ENCODE measurements at regions not wholly inside any gene's neighbourhood (a gene's known extent, or its start where the extent isn't known, plus 50 kb on each side); places are given as distances from the start of the nearest gene placed in this dataset.

- Histone ChIP-seq H3F3A (ENCODE audit: low read depth) (no peaks in the 10 kb centered on the region), H3K4me3 (ENCODE audit: low read length, poor library complexity, severe bottlenecking) (no peak overlapping the region), H3K27me3 (ENCODE audit: insufficient read depth, low read length, poor library complexity, severe bottlenecking) (no peaks in the 10 kb centered on the region)
Measured at GRCh38 chr22:48235744-48236143, 1473.3 kb downstream of the TBC1D22A start.

GRCh38 chr22:48234011-48234410 is 1471.6 kb downstream of the TBC1D22A start:
- Histone ChIP-seq H3K4me3 (ENCODE audit: low read length, poor library complexity, severe bottlenecking) (no peak overlapping the region), H3K9me3 (ENCODE audit: insufficient read depth, low read depth, low read length) (peaks cover 5% of the 10 kb centered on the region), H3K27me3 (ENCODE audit: insufficient read depth, low read length, poor library complexity, severe bottlenecking) (no peaks in the 10 kb centered on the region), H3K9me2 (replicated peaks; ENCODE audit: low read depth, low read length) (no peaks in the 10 kb centered on the region), H4K20me1 (ENCODE audit: insufficient read depth, low read length, poor library complexity, severe bottlenecking) (no peaks in the 10 kb centered on the region), H3F3A (ENCODE audit: low read depth) (no peaks in the 10 kb centered on the region), H3K4me2 (ENCODE audit: low read depth, low read length, poor library complexity, severe bottlenecking) (no peak overlapping the region), H3K9ac (ENCODE audit: low read depth, low read length, poor library complexity, severe bottlenecking) (no peak overlapping the region), H3K36me3 (ENCODE audit: insufficient read depth, low read length) (no peaks in the 10 kb centered on the region), H3K79me2 (ENCODE audit: insufficient read depth, low read length) (no peaks in the 10 kb centered on the region), H3K4me1 (ENCODE audit: insufficient read depth, low read length, poor library complexity, severe bottlenecking) (no peaks in the 10 kb centered on the region), H2AFZ (ENCODE audit: low read length) (no peak overlapping the region)
- TF ChIP-seq CTCF (conservative IDR thresholded peaks at IDR 0.05; ENCODE audit: low read length): no peak
- no peak for TF ChIP-seq EZH2phosphoT487 (IDR thresholded peaks at IDR 0.05; ENCODE audit: borderline replicate concordance)

More at GRCh38 chr22:48235744-48236143, 1473.3 kb downstream of the TBC1D22A start:
- Histone ChIP-seq H3K9ac (ENCODE audit: low read depth, low read length, poor library complexity, severe bottlenecking) (no peak overlapping the region), H4K20me1 (ENCODE audit: insufficient read depth, low read length, poor library complexity, severe bottlenecking) (no peaks in the 10 kb centered on the region), H3K4me2 (ENCODE audit: low read depth, low read length, poor library complexity, severe bottlenecking) (no peak overlapping the region), H3K36me3 (ENCODE audit: insufficient read depth, low read length) (no peaks in the 10 kb centered on the region), H3K9me3 (ENCODE audit: insufficient read depth, low read depth, low read length) (peaks cover 5% of the 10 kb centered on the region), H3K79me2 (ENCODE audit: insufficient read depth, low read length) (no peaks in the 10 kb centered on the region), H3K4me1 (ENCODE audit: insufficient read depth, low read length, poor library complexity, severe bottlenecking) (peaks cover 16% of the 10 kb centered on the region), H3K9me2 (replicated peaks; ENCODE audit: low read depth, low read length) (no peaks in the 10 kb centered on the region), H2AFZ (ENCODE audit: low read length) (no peak overlapping the region)
- TF ChIP-seq CTCF (conservative IDR thresholded peaks at IDR 0.05; ENCODE audit: low read length) (no peak), EZH2phosphoT487 (IDR thresholded peaks at IDR 0.05; ENCODE audit: borderline replicate concordance) (no peak)

- Histone ChIP-seq H3F3A (ENCODE audit: low read depth) (no peaks in the 10 kb centered on the region), H3K79me2 (ENCODE audit: insufficient read depth, low read length) (no peaks in the 10 kb centered on the region), H3K4me2 (ENCODE audit: low read depth, low read length, poor library complexity, severe bottlenecking) (no peak overlapping the region), H3K27me3 (ENCODE audit: insufficient read depth, low read length, poor library complexity, severe bottlenecking) (no peaks in the 10 kb centered on the region), H2AFZ (ENCODE audit: low read length) (no peak overlapping the region), H3K4me1 (ENCODE audit: insufficient read depth, low read length, poor library complexity, severe bottlenecking) (no peaks in the 10 kb centered on the region), H3K9ac (ENCODE audit: low read depth, low read length, poor library complexity, severe bottlenecking) (no peak overlapping the region), H3K36me3 (ENCODE audit: insufficient read depth, low read length) (no peaks in the 10 kb centered on the region), H3K4me3 (ENCODE audit: low read length, poor library complexity, severe bottlenecking) (no peak overlapping the region), H3K9me2 (replicated peaks; ENCODE audit: low read depth, low read length) (no peaks in the 10 kb centered on the region), H3K9me3 (ENCODE audit: insufficient read depth, low read depth, low read length) (peaks cover 5% of the 10 kb centered on the region), H4K20me1 (ENCODE audit: insufficient read depth, low read length, poor library complexity, severe bottlenecking) (no peaks in the 10 kb centered on the region)
- TF ChIP-seq CTCF (conservative IDR thresholded peaks at IDR 0.05; ENCODE audit: low read length): no peak
- TF ChIP-seq EZH2phosphoT487 (IDR thresholded peaks at IDR 0.05; ENCODE audit: borderline replicate concordance): no peak
Measured at GRCh38 chr22:48233586-48233985, 1471.1 kb downstream of the TBC1D22A start.
